HG03460 (cell line): ENCODE measurements at regions not wholly inside any gene's neighbourhood (a gene's known extent, or its start where the extent isn't known, plus 50 kb on each side); places are given as distances from the start of the nearest gene placed in this dataset.
"Not testable (repeated sequence)": the region's sequence is repeated elsewhere in the genome, so short reads cannot be mapped to it uniquely, and the experiment has no call there.

Experiments used
- ATAC-seq: cut with Tn5 transposase; IDR thresholded peaks from one replicate; pipeline ENCODE4 v1.9.1; 2021; ENCODE audit not compliant: unreplicated experiment

DNA sequence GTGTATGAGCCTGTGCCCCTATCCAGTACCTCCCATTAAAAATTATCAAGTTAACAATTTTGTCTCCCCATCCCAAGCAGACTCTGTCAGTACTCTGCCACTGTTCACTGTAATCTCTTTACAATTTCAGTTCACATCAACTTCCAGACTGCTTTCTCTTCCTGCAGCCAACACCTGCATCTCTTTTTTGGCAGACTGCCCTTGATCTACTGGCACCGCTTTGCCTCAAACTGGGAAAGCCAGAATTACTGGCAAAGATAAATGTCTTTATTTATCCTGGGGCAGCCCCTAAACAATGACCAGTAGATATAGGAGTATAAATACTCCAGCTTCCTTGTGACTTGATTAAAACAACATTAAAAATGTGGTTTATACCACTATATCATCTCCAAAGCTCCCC is 494.1 kb downstream of the ZNF385D start:
- no peak for ATAC-seq

DNA sequence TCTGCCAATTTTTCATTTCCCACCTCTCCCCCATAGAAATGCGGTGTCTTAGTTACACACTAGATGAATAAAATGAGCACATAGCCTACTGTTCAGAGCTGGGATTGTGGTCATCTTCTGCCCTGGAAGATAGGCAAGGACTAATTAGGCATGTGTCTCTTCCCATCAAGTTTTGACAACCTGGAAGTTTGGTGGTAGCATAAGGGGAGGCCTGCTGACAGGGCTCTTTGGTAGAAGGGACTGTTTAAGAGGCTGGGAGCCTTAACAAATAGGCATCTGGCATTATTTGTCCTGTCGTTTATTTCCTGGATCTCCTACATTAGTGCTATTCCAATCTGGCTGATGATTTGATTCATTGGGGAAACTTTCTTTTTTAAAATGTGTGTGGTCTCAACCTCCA is 512.3 kb downstream of the ZNF385D start:
- no peak for ATAC-seq

DNA sequence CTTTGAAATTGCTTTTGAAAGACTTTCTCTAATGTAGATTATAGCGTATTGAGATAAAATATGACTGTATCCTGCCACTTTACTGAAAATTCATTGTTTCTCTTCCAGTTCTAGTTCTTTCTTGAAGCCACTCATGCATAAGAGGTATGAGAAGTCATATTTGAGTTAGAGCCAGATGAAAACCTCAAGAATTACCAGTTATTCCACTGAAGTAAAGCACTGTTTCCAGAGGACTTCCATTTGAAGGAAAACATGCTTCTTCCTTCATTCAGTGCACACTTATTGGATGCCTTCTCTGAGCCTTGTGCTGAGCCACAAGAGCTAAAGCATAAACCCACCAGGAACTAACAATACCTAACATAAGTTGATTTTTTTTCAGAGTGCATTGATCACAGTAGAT is 513.4 kb downstream of the ZNF385D start:
- ATAC-seq = no peak

DNA sequence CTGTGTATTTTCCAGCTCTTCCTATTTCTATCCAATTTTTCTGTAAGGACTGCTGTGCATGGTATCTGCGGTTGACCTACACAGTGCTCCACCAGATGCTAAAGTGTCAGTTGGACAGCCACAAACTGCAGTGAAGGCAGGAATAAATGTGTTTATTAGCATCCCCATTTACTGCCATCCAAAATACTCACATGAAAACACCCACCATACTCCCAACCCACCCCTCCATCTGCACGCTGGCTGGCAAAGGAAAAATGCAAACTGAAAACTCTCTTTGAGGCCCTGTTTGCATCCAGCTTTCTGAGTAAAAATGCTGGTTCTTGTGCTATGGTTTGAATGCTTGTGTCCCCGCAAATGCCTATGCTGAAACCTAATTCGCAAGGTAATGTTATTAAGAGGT is 515.5 kb downstream of the ZNF385D start:
- ATAC-seq = no peak

DNA sequence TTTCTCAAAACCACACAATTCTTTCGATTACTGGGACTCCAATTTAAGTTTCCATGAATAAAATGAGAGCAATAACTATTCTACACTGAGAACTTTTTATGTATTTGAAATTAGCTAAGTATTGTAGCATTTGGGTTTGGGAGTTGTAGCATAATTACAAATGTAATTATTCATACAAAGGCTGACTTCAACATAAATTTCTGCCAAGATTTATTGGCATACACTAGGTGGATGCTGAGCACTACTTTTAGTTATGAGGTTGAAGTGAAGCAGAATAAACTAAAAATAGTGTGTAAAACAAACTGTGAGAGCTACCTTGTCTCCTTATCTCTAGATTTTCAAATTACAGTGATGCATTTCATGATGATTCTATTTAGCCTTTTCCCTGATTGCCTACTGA is 516.1 kb downstream of the ZNF385D start:
- no peak for ATAC-seq

DNA sequence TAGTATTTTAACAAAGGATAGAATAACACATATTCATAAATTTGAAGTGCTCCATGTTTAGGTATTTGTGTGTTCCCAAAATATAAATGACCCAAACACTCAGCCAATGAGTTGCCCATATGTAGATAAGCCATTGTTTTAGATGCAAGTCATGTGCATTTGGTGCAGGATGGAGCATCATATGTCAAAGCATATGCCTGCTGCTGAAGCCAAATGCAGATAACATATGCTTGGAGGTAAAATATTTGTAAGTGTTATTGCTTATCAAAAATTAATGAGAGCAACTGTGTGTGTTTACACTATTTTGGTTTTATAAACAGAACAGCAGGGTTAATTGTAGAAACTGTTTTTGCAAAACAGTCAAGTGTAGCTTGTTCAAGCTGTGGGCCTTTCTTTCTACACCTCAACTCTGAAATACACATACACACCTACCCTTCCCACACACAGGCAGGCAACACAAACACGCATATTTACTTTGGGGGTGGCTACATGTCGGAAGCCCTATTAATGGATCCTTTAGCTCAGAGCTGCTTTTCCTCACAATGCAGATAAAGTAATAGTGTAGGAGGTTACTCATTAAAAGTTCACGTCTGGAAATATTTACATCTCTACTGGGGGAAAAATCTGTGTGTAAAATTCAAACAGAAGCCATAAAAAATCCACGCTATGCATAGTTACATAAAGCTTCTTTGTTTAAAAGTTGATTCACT is 521.4 kb downstream of the ZNF385D start:
- ATAC-seq = no peak

DNA sequence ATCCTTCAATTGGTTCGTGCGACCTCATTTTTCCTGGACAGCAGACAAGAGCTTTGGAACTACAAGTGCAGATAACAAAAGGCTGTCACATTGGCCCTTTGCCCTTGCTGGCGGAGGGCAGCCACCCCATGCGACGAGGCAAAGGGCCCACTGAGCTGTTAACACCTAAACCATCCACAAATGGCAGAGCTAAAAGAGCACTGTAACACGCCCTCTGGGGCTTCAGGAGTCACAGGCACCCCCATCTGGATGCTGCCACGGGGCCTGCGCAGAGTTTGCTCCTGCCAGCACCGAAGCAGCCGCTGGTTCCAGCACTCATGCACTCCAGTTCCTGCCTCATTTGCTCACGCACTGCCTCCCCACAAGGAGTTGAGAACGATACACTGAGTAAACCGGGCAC is 524.9 kb downstream of the ZNF385D start:
- ATAC-seq = no peak

DNA sequence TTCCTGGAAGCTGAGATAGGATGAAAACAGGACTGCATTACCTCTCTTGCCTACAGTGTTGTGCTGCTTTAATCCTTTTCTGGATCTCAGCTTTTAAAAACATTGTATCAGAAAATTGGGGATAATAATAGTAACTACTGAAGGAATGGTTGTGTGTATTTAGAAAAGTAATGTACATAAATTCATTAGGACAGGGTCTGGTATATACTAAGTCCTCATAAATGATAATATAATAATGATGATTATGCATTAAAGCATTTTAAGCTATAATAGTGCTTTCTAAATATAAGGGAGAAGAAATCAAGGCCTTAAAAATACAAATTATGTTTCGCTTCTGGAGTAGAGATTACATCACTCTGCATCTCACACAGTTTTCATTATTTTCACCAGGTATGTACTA is 530.1 kb downstream of the ZNF385D start:
- no peak for ATAC-seq

DNA sequence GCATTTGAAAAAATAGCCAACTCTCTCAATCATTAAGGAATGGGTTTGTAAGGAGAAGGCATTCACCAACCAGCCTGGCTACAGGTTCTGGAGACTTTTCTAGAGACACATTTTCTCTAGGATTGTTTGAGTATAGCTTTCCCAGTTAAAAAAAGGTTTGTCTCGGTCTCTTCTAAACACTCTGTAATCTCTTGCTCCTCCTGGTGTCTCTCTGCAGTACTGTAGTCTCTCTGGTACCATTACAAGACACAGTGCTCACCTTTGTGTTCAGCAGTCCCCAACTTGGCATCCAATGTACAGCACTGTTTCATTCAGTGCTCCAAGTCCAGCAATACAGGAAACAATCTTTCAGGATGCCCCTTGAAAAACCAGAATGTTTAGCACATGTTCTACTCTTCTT is 534.4 kb downstream of the ZNF385D start:
- no peak for ATAC-seq

DNA sequence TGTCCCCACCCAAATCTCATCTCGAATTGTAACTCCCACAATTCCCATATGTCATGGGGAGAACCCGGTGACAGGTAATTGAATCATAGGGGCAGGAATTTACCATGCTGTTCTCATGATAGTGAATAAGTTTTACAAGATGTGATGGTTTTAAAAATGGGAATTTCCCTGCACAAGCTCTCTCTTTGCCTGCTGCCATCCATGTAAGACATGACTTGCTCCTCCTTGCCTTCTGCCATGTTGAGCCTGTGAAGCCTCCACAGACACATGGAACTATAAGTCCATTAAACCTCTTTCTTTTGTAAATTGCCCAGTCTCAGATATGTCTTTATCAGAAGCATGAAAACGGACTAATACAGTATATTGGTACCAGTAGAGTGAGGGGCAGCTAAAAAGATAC is 546.9 kb downstream of the ZNF385D start:
- ATAC-seq = not testable (repeated sequence)

DNA sequence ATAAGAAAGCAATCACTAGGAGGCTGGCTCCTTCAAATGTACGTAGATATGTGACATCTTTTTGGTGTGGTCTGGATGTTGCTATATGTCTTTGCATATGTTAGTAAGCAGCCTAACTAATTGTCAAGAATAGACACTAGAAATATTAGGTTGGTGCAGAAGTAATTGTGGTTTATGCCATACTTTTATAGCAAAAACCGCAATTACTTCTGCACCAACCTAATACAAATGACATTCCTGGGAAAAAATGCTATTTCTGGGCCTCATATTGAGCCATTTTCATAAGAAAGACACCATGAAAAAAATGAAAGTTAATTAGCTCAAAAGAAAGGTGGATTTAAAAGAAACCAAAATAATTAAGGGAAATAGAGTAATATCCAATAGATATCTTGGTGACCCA is 555.8 kb downstream of the ZNF385D start:
- no peak for ATAC-seq

DNA sequence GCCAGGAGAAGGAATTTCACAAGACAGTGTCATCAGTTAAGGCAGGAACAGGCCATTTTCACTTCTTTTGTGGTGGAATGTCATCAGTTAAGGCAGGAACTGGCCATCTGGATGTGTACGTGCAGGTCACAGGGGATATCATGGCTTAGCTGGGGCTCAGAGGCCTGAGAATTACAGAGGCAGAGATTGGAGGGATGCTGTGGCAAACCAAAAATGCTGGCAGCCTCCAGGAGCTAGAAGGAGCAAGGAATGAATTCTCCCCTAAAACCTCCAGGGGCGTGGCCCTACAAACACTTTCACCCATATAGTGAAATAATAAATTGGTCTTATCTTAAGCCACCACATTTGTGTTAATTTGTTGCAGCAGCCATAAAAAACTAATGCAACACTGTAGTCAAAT is 557.0 kb downstream of the ZNF385D start:
- not testable (repeated sequence) for ATAC-seq

DNA sequence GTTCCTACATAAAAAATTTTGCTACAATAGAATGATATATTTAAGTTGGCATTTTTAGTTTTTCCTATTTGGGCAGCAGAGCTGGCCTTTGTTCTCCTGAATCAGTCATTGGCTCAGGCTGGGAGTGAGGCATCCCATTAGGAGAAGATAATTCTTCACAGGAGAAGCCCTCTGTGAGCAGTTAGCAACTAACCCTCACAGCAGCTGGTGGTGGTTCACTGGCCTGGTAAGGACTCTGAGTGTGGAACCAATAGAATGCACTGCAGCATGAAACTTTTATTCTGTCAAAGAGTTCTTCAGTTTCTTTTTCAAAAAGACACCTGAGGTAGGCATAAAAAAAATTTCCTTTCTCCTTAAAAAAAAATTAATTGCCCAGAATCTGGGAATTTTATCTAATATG is 562.6 kb downstream of the ZNF385D start:
- no peak for ATAC-seq

DNA sequence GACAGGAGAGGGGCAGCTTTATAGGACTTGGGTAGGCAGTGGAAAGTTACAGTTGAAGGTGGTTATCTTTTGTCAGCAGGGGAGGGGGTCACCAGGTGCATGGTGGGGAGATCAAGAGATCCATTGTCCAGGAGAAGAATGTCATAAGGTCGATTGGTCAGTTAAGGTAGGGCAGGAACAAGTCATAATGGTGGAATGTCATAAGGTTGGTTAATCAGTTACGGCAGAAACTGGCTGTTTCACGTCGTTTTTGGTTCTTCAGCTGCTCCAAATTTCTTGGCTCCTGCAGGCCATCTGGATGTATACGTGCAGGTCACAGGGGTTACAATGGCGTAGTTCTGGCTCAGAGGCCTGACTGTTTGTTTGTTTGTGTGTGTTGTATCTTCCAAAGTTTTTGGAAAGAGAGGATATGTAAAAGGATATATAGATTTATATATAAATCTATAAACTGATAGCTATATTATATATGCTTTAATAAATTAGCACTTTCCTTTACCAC is 565.1 kb downstream of the ZNF385D start:
- no peak for ATAC-seq

DNA sequence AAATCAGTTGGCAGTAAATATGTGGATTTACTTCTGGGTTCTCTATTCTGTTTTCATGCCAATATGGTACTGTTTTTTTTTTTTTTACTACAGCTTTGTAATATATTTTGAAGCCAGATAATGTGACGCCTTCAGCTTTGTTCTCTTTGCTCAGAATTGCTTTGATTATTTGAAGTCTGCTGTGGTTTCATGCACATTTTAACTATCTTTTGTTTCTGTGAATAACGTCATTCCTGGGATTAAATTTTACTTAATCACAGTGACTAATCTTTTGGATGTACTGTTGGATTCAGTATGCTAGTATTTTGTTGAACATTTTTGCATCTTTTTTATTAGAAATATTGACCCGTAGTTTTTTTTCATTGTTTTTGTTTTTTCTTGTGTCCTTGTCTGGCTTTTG is 576.5 kb downstream of the ZNF385D start:
- no peak for ATAC-seq

DNA sequence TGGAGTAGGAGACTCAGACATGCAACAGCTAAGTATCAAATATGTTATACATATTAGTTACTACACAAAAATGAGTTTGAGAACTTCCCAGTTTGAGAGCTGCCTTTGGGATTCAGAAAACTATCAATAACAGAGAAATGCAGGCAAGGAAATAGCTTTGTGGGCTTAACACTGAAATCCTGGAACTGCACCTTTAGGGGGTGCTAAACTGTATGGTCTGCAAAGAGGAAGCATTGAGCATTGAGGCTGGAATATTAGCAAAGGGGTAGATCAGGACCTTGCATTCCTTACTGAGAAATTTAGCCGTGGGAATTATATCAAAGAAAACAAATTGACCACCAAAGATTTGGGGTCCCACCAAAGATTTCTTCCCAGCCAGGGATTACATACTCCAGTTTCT is 580.0 kb downstream of the ZNF385D start:
- no peak for ATAC-seq

DNA sequence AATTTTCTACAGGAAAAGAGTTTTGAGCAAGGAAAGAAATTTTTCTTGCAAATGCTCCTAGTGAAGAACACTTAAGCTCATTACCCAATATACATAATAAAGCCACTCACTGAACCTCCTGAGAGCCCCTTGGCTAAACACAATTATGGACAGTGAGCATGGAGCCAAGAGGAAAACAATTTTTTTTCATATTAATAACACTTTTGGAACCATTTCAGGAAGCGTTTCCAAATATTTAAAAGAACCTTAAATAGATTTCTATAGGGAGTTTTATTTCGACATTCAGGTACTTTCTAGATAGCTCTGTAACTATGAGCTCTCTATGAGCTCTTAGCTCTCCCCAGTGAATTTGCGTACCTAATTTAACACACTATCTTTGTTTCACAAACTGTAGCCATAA is 581.1 kb downstream of the ZNF385D start:
- ATAC-seq = no peak

DNA sequence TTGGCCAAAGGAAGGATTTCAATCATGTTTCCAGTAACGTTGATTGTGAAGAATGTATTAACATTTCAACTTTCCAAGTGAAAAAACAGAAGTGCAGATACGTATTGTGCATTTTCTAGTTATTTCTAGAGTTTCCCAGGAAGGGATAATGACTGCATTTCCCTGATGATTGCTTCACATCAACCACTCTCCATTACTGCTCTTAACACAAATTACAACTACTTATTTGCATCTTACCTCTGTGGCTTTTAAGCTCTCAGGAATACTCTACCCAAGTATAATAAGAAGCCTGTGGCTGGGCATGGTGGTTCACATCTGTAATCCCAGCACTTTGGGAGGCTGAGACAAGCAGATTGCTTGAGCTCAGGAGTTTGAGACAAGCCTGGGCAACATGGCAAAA is 582.5 kb downstream of the ZNF385D start:
- no peak for ATAC-seq

DNA sequence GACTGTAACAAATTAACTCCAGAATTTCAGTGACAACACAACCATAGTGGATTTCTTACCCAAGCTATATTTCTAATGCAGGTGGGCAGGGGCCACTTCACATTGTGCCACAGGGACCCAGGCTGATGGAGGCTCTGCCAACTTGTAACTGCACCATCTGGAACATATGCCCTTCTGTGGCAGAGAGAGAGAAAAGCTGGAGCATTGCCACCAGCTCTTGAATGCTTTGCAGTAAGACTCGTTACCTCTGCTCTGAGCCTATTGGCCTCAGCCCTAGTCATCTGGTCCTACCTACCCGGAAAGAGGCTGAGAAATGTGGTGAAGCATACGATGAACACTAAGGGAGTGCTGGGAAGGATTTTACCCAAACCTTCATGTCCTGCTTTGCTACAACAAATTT is 587.1 kb downstream of the ZNF385D start:
- ATAC-seq = no peak

DNA sequence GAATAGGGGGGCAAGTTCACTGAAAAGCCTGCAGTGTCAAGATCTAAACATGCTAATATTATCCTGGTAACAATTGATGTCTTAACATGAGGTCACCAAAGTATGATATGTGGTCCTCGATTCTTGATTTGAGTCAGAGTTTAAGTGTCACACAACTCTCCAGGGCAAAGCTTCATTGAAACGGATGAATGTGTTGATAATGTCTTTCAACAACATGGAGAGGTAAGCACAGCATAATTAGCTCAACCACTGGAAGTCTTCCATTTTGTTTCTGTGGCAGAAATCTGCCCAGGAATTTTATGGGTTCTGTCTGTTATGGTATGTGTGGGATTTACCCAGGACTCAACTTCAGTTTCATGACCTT is 591.5 kb downstream of the ZNF385D start:
- no peak for ATAC-seq

DNA sequence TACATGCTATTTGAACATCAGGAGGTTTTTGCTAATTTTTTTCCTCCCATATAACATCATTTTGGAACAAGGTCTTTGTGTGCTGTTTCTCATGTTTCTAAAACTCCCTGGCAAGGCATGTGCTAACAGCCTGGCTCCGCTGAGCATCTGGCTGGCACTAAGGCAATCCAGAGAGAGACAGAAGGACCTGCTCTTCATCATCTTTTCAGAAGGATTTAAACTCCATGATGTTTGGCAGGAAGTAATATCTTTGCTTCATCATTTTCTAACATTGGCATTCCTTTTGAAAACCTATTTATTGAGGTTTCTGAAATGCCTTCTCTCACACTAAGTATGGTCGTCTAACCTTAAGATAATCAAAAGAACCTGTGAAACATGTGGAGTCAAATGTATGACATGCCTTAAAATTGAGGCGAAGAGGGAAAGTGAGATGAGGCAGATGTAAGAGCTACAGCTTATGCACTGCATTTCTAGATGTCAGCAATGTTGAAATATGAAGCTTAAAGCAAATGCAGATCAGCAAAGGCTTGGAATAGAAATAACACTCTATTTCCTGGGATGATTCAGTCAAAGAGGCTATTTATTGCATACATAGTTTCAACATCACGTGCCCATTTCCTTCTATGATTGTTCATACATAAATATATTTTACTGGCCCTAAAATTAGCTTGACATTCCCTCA is 592.0 kb downstream of the ZNF385D start:
- ATAC-seq = no peak

DNA sequence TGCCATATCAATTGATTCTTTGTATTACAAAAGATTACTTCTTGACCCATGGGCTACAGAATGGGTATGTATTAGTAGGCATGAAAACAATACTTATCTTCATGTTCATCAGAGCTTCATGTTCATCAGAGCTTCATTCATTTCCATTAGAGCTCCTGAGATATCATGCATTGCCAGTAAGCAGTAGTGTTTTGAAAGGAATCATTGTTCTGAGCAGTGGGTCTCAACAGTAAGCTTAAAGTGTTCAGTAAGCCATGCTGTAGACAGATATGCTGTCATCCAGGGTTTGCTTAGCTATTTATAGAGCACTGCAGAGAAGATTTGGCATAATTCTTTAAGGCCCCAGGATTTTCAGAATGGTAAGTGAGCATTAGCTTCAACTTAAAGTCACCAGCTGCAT is 596.1 kb downstream of the ZNF385D start:
- no peak for ATAC-seq

DNA sequence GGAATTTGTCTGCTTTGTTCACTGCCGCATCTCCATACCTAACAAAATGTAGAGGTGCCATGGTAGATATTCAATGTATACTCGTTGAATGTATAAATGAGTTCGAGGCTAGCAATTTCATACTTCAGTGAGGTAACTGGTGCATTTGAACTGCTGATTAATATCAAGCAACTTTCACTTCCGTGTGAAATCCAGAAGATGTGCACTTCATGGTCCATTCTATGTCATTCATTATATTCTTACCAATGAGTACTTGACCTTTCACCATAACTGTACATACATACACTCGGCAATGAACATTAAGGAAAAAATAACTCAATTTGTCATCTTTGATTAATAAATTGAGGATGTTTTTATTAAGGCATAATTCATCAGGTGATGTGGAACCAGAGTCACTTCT is 598.5 kb downstream of the ZNF385D start:
- no peak for ATAC-seq
